SJSA1 (cell line): ENCODE measurements at regions not wholly inside any gene's neighbourhood (a gene's known extent, or its start where the extent isn't known, plus 50 kb on each side); places are given as distances from the start of the nearest gene placed in this dataset.
"Not testable (repeated sequence)": the region's sequence is repeated elsewhere in the genome, so short reads cannot be mapped to it uniquely, and the experiment has no call there.

Source experiments
- DNase-seq, 2 experiments: peaks; one replicate each; pipeline ENCODE4 v3.0.0-alpha.2; 2015 to 2020; ENCODE audit warnings: low spot score in 2 of 2, low read depth in 1 of 2
- H3K27ac ChIP-seq: fragments of 250-450 bp; sonication (Bioruptor Pico); 2 replicates; pipeline ENCODE4 v1.5.1; 2020; ENCODE audit warnings: mild to moderate bottlenecking, moderate library complexity
- H3K27me3 ChIP-seq: fragments of 250-450 bp; sonication (Bioruptor Pico); replicated peaks from 2 replicates; pipeline ENCODE4 v1.5.1; 2020; ENCODE audit warnings: mild to moderate bottlenecking, moderate library complexity
- H3K36me3 ChIP-seq: fragments of 250-450 bp; sonication (Bioruptor Pico); 2 replicates; pipeline ENCODE4 v1.5.1; 2020; ENCODE audit warnings: mild to moderate bottlenecking
- H3K4me1 ChIP-seq: fragments of 250-450 bp; sonication (Bioruptor Pico); replicated peaks from 2 replicates; pipeline ENCODE4 v1.6.1; 2021; ENCODE audit warnings: mild to moderate bottlenecking
- H3K4me3 ChIP-seq: fragments of 250-450 bp; sonication (Bioruptor Pico); 2 replicates; pipeline ENCODE4 v1.5.1; 2020; ENCODE audit warnings: mild to moderate bottlenecking
- H3K9me3 ChIP-seq: fragments of 250-450 bp; sonication (Bioruptor Pico); replicated peaks from 2 replicates; pipeline ENCODE4 v1.5.1; 2020; ENCODE audit warnings: mild to moderate bottlenecking

DNA sequence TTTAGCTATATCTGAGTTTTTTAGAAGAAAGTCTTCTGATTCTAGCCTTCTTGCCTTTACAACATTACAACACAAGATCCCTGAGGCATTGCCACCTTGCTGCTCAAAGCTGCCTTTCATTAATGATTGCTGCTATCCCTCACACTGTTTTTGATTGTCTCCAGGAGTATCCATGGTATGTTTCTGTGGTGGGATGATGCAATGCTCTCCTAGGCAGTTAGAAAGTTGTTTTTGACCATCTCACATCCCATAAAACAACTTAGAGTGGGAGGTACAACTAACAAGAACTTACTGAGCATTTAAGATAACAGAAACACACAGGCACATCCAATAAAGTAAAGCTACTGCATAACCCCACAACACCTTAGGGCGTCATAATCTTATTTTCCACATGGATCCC lies 1156.0 kb upstream of the LRRTM3 start:
- Histone ChIP-seq H3K27me3 (no peaks in the 10 kb centered on the region), H3K36me3 (no peaks in the 10 kb centered on the region), H3K4me1 (no peaks in the 10 kb centered on the region), H3K27ac (no peak overlapping the region), H3K9me3 (no peaks in the 10 kb centered on the region), H3K4me3 (no peak overlapping the region)
- DNase-seq, result no peak

DNA sequence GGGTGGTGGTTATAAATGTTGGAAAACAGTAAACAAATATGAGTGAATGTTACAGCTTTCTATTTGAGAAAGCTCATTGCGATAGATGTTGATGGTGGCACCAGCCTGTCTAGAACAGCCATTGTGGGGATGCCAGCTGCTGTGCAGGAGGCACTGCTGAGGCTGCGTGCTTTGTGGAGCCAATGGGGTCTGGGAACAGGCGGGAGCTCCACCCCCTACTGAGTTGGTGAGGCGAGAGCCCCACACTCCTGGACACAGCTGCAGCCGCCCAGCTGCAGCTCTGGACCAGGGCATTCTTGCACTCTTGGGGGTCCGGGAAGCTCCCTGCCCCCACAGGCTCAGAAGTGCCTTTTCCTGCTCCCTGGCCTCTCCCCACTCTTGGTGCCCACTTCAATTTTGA lies 1147.1 kb upstream of the LRRTM3 start:
- H3K27ac ChIP-seq, result no peak overlapping the region
- no peak for DNase-seq
- H3K36me3 ChIP-seq, result no peaks in the 10 kb centered on the region
- H3K4me3 ChIP-seq, result no peak overlapping the region
- H3K9me3 ChIP-seq, result no peaks in the 10 kb centered on the region
- no peaks in the 10 kb centered on the region for H3K4me1 ChIP-seq
- H3K27me3 ChIP-seq, result no peaks in the 10 kb centered on the region

DNA sequence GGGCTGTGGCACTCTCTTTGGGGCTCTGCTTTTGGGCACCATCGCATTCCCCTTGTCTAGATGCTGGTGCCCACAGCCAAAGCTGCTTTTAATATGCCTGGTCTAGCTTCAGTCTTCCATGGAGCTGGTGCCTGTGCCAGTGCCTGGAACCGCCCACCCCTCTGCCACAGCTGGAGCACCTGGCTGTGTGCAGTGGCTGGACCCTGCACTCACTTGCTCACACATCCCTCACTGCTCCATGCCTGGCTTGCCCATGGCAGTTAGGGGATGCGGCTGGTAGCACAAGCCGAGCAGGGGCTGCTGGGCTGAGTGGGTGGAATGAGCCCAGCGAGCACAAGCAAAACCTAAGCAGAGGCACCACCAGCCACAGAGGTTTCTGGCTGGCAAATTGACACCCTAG lies 1145.9 kb upstream of the LRRTM3 start:
- H3K27me3 ChIP-seq, result no peaks in the 10 kb centered on the region
- no peaks in the 10 kb centered on the region for H3K4me1 ChIP-seq
- no peaks in the 10 kb centered on the region for H3K36me3 ChIP-seq
- no peaks in the 10 kb centered on the region for H3K9me3 ChIP-seq
- no peak overlapping the region for H3K27ac ChIP-seq
- no peak for DNase-seq
- H3K4me3 ChIP-seq, result no peak overlapping the region

DNA sequence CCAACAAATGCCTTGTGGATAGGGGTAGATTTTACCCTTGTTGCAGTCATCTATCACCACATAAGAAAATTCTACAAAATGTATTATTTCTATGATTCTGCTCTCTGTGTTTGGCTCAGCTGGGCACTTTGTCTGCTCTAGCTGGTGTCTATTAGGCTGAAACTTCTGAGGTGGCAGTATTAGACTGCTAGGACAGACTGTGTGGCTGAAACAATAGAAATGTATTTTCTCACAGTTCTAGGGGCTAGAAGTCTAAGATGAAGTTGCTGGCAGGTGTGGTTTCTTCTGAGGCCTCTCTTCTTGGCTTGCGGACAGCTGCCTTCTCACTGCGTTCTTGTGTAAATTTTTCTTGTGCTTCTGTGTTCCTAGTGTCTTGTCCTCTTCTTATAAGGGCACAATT lies 1139.6 kb upstream of the LRRTM3 start:
- DNase-seq, result no peak
- Histone ChIP-seq H3K4me1 (no peaks in the 10 kb centered on the region), H3K27ac (no peak overlapping the region), H3K9me3 (no peaks in the 10 kb centered on the region), H3K36me3 (no peaks in the 10 kb centered on the region), H3K4me3 (no peak overlapping the region), H3K27me3 (no peaks in the 10 kb centered on the region)

DNA sequence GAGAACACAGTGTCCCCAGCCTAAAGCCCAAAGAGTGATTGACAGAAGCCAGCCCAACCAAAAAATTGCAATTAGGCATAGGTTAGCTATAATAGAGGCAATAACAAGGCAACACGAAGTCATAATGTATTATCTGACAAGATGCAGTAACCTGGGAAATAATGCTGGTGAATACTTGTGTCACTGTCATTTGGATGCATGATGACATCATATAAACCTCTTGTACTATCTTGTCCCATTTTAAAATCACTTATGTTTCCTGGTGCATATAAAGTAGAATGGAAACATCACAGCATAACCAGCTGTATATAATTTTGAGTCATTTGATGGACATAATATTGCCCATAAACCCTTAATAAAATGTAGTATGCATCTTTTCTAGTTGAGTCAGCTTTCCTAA lies 1138.3 kb upstream of the LRRTM3 start:
- Histone ChIP-seq H3K4me1 (no peaks in the 10 kb centered on the region), H3K27ac (no peak overlapping the region), H3K27me3 (no peaks in the 10 kb centered on the region), H3K9me3 (no peaks in the 10 kb centered on the region), H3K36me3 (no peaks in the 10 kb centered on the region), H3K4me3 (no peak overlapping the region)
- DNase-seq, result no peak

DNA sequence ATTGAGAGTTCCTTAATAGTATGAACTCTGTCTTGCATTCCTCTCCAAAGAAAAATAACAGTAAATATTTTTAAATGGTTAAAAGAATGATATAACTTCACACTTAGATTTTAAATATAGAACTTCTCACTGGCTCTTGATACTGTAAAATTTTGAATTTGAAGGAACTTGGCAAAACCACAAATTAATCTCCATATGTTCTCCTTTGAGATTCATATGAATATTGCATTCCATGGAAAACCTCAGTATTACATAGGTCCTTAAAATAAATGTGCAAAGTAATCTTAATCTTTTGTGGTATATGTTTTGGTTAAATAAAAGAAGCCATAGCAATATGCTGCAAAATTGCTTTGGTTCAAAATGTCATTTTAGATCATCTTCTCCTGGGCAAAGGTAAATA lies 1137.6 kb upstream of the LRRTM3 start:
- no peak for DNase-seq
- H3K4me1 ChIP-seq, result no peaks in the 10 kb centered on the region
- H3K36me3 ChIP-seq, result no peaks in the 10 kb centered on the region
- H3K9me3 ChIP-seq, result no peaks in the 10 kb centered on the region
- H3K4me3 ChIP-seq, result no peak overlapping the region
- no peak overlapping the region for H3K27ac ChIP-seq
- no peaks in the 10 kb centered on the region for H3K27me3 ChIP-seq

DNA sequence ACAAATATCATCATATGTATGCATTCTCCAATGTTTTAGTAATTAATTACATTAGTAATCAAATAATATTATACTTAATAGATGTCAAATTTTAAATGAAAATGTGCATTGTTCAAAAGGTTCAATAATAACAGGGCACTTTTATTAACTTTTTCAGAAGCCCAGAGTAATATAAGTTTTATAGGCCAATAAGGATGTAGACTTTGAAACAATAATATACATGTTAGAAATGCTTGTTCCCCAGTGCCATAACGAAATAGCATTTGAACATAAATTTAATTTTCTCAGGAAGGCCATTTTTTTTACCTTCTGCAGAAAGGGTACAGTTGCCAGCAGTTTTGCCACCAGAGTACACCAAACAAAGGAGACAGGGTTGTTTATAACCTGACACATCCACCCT lies 1133.9 kb upstream of the LRRTM3 start:
- H3K27ac ChIP-seq, result no peak overlapping the region
- no peak overlapping the region for H3K4me3 ChIP-seq
- no peaks in the 10 kb centered on the region for H3K9me3 ChIP-seq
- no peaks in the 10 kb centered on the region for H3K36me3 ChIP-seq
- DNase-seq, result no peak
- no peaks in the 10 kb centered on the region for H3K4me1 ChIP-seq
- H3K27me3 ChIP-seq, result no peaks in the 10 kb centered on the region

DNA sequence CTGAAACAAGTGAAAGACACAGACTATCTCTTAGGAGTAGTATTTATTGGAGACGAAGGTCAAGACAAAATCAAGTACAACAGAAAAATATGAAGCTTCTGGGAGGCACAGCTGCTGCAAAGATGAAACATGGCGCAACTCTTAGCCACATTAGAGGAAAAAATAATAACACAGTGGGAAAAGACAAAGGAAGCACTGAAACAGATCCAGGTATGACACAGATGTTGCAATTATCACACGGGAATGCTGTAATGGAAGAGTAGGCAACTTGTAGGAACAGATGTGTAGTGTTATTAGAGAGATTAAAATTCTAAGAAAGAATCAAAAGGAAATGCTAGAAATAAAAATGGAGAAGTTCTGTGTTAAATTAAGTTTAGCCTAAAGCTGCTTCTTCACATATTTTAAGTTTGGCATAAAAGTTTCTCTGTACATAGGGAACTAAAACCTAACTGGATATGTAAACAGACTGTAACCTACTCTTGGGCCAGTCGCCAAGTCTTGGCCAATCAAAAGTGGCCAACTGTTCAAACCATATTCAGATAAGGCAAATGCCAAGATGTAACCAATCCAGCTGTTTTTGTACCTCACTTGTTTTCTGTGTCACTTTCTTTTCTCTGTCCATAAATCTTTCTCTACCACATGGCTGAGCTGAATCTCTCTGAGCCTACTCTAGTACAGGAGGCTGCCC lies 1132.0 kb upstream of the LRRTM3 start:
- Histone ChIP-seq H3K27ac (no peak overlapping the region), H3K4me1 (no peaks in the 10 kb centered on the region), H3K27me3 (no peaks in the 10 kb centered on the region), H3K4me3 (no peak overlapping the region), H3K9me3 (no peaks in the 10 kb centered on the region; the same call in 1 of the 2 replicates), H3K36me3 (no peaks in the 10 kb centered on the region)
- DNase-seq, result no peak

DNA sequence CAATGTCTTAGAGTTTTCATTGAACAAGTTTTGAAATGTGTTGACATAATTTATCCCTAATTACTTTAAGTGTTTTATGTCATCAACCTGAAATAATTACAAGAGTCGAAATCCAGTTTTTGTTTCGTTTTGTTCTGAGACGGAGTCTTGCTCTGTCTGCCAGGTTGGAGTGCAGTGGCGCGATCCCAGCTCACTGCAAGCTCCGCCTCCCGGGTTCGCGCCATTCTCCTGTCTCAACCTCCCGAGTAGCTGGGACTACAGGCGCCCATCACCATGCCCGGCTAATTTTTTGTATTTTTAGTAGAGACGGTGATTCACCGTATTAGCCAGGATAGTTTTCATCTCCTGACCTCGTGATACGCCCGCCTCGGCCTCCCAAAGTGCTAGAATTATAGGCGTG lies 1131.0 kb upstream of the LRRTM3 start:
- H3K4me3 ChIP-seq, DNase-seq, H3K4me1 ChIP-seq, H3K36me3 ChIP-seq, H3K27ac ChIP-seq, H3K9me3 ChIP-seq, H3K27me3 ChIP-seq: not testable (repeated sequence)

DNA sequence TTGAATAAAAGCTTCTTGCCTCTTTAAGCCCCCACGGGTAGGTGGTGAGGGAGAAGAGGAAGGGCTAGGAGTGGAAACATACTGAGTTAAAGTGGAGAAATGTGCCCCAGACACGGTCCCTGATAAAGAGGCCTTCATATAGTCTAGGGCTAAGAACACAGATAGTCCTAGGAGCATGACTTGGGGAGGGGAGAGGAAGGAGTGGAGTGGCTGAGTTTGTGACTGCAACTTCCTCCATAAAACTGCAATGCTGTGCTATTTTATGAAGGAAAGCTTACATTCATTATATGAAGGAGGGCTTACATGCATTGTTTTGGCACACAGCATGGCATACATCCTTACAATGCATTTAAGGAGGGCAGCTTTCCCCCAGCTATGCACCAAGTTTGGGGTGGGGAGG lies 1129.4 kb upstream of the LRRTM3 start:
- Histone ChIP-seq H3K9me3 (peaks cover 3% of the 10 kb centered on the region; the same call in 1 of the 2 replicates), H3K4me1 (no peaks in the 10 kb centered on the region), H3K27ac (no peak overlapping the region), H3K27me3 (no peaks in the 10 kb centered on the region), H3K36me3 (no peaks in the 10 kb centered on the region), H3K4me3 (no peak overlapping the region)
- no peak for DNase-seq

DNA sequence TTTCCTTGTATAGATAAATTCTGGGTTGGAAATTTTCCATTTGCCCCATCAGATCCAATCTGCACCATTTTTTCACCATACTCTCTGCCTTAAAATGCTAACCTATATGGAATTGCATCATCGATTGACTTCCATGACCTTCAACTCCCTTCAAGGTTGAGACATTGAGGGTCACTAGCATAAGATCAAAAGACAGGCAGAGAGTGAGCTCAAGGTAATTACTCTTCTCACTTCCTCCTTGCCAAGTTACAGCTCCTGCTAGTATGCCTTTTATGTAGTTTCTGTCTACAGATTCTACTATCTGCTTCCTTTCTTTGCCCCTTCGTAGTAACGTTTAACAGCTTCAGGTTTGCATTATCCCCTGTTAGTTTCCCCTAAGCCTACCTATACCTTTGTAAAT lies 1127.7 kb upstream of the LRRTM3 start:
- no peak overlapping the region for H3K27ac ChIP-seq
- H3K36me3 ChIP-seq, result no peaks in the 10 kb centered on the region
- DNase-seq, result no peak
- peaks cover 3% of the 10 kb centered on the region for H3K9me3 ChIP-seq
- H3K27me3 ChIP-seq, result no peaks in the 10 kb centered on the region
- H3K4me3 ChIP-seq, result no peak overlapping the region
- H3K4me1 ChIP-seq, result no peaks in the 10 kb centered on the region

DNA sequence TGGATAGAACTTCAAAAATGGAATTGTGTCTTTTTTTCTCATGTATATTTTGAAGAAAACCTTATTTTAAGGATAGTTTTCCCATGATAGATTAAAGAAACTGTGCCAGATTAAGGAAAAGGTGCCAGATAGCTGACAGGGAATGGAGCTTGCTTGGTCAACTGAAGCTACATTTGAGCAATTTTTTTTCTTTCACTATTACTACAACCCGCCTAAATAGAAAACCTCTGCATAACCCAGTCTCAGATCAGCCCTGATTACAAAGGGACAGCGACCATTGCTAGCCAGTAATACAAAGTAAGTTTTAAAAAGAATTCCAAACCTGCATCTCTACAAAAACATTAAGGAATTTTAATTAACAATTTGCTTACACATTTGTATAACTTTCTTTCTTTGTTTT lies 1123.4 kb upstream of the LRRTM3 start:
- no peaks in the 10 kb centered on the region for H3K4me1 ChIP-seq
- DNase-seq, result no peak
- no peaks in the 10 kb centered on the region for H3K27me3 ChIP-seq
- no peaks in the 10 kb centered on the region for H3K36me3 ChIP-seq
- H3K27ac ChIP-seq, result no peak overlapping the region
- peaks cover 3% of the 10 kb centered on the region for H3K9me3 ChIP-seq
- H3K4me3 ChIP-seq, result no peak overlapping the region

DNA sequence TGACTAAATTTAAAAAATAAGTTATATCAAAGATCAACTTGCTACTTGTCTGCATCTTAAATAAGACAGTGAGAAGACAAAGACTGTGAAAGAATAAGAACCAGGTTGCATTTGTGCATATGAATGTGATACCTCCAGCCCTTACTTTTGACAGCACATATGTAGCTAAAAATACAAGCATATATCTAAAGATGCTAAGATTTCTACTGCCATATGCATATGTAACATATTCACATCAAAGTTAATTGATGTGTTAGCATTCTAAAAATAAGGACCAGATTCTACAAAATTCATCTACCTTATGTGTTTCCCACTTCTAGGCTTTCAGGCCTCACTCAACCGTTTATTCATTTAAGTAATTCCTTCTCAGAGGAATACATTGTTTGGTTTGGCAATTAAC lies 1120.3 kb upstream of the LRRTM3 start:
- Histone ChIP-seq H3K9me3 (no peaks in the 10 kb centered on the region; the same call in 1 of the 2 replicates), H3K27ac (no peak overlapping the region), H3K4me1 (no peaks in the 10 kb centered on the region), H3K27me3 (no peaks in the 10 kb centered on the region), H3K4me3 (no peak overlapping the region), H3K36me3 (no peaks in the 10 kb centered on the region)
- no peak for DNase-seq

DNA sequence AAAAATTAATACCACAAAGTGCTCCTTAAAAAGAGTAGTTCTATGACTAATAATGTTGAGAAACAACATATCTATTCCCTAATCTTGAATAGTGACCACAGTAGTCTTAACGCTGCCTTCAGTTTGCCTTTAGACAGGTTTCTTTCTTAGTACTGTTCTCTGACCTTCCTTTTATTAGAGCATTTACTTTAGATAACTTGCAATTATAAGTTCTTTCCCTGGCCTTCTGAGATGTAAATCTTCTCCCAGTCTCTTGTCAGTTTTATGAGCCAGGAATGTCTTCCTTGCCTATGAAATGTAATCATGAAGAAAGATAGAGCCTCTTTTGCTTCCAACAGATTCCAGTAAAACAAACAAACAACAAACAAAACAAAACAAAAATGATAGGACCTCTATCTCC lies 1119.8 kb upstream of the LRRTM3 start:
- Histone ChIP-seq H3K9me3 (no peaks in the 10 kb centered on the region; the same call in 1 of the 2 replicates), H3K4me3 (no peak overlapping the region), H3K27me3 (no peaks in the 10 kb centered on the region), H3K27ac (no peak overlapping the region), H3K36me3 (no peaks in the 10 kb centered on the region), H3K4me1 (no peaks in the 10 kb centered on the region)
- DNase-seq, result no peak

DNA sequence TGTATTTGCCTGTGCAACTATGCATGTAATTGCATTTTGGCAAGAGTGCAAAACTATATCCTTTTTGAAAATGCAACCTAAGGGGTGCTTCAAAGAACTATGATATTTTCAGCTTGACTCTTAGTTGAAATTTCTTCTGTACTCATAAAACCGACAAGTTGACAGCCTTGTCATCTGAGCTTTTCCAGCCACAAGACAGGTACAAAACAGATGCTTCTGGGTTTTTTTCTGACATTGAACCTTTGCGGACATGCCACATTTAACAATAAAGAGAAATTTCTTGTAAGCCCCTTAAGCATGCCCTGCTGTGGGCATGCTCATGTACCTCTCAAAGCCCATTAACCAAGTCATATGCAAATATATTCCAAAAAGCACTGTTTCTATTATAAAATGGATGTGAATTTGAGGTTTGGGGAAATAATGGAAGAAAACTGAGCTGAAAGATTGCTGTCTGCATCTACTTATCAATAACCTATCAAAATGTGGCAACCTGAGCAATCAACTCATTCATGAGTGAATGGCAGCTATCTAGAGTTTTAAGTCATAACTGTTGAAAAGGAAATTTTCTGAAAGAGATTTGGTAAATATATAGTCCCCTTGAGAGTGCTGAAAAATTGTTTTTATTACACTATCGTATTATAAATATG lies 1117.0 kb upstream of the LRRTM3 start:
- Histone ChIP-seq H3K27me3 (no peaks in the 10 kb centered on the region), H3K4me3 (no peak overlapping the region), H3K27ac (no peak overlapping the region), H3K36me3 (no peaks in the 10 kb centered on the region), H3K4me1 (no peaks in the 10 kb centered on the region), H3K9me3 (no peaks in the 10 kb centered on the region)
- no peak for DNase-seq
